MM.1S (cell line): ENCODE measurements at regions not wholly inside any gene's neighbourhood (a gene's known extent, or its start where the extent isn't known, plus 50 kb on each side); places are given as distances from the start of the nearest gene placed in this dataset.

Experiments used
- DNase-seq: peaks from one replicate; pipeline ENCODE4 v3.0.0-alpha.2; 2015
- H2AFZ ChIP-seq: fragments of 300-600 bp; sonication (generic); 2 replicates; pipeline ENCODE4 v1.6.0; 2016; ENCODE audit warnings: antibody characterized with exemption, low read length
- H3F3A ChIP-seq: fragments of 300-600 bp; sonication (generic); 2 replicates; pipeline ENCODE4 v1.6.1; 2016; ENCODE audit warnings: mild to moderate bottlenecking, antibody characterized with exemption, low read length, moderate library complexity, mixed read lengths; ENCODE audit not compliant: insufficient read depth
- H3K27ac ChIP-seq: fragments of 300-600 bp; sonication (generic); 2 replicates; pipeline ENCODE4 v1.5.1; 2016; ENCODE audit warnings: mild to moderate bottlenecking, low read length
- H3K27me3 ChIP-seq: fragments of 300-600 bp; sonication (generic); replicated peaks from 2 replicates; pipeline ENCODE4 v1.6.0; 2016; ENCODE audit warnings: low read length; ENCODE audit not compliant: insufficient read depth
- H3K36me3 ChIP-seq: fragments of 300-600 bp; sonication (generic); replicated peaks from 2 replicates; pipeline ENCODE4 v1.6.1; 2016; ENCODE audit warnings: mild to moderate bottlenecking, low read length, mixed read lengths; ENCODE audit not compliant: insufficient read depth
- H3K4me1 ChIP-seq: fragments of 300-600 bp; sonication (generic); 2 replicates; pipeline ENCODE4 v1.6.1; 2016; ENCODE audit warnings: low read length, mixed read lengths
- H3K4me2 ChIP-seq: fragments of 300-600 bp; sonication (generic); 2 replicates; pipeline ENCODE4 v1.6.0; 2016; ENCODE audit warnings: low read depth, low read length
- H3K4me3 ChIP-seq: fragments of 300-600 bp; sonication (generic); 2 replicates; pipeline ENCODE4 v1.5.1; 2016; ENCODE audit warnings: low read length, mixed read lengths
- H3K79me2 ChIP-seq: fragments of 300-600 bp; sonication (generic); 2 replicates; pipeline ENCODE4 v1.6.1; 2016; ENCODE audit warnings: mixed run types, low read length, mixed read lengths
- H3K9ac ChIP-seq: fragments of 300-600 bp; sonication (generic); 2 replicates; pipeline ENCODE4 v1.6.1; 2016; ENCODE audit warnings: low read length, mixed read lengths
- H3K9me2 ChIP-seq: fragments of 300-600 bp; sonication (generic); replicated peaks from 2 replicates; pipeline ENCODE4 v1.6.1; 2016; ENCODE audit warnings: mild to moderate bottlenecking, low read length, mixed read lengths; ENCODE audit not compliant: insufficient read depth
- H3K9me3 ChIP-seq: fragments of 300-600 bp; sonication (generic); replicated peaks from 2 replicates; pipeline ENCODE4 v1.6.1; 2016; ENCODE audit warnings: mild to moderate bottlenecking, low read length, mixed read lengths; ENCODE audit not compliant: insufficient read depth
- H4K20me1 ChIP-seq: fragments of 300-600 bp; sonication (generic); 2 replicates; pipeline ENCODE4 v1.6.1; 2016; ENCODE audit warnings: mild to moderate bottlenecking, low read length, moderate library complexity, mixed read lengths; ENCODE audit not compliant: insufficient read depth
- CTCF ChIP-seq: fragments of 300-600 bp; sonication (generic); IDR thresholded peaks from 2 replicates; pipeline ENCODE4 v1.5.1; 2016; ENCODE audit warnings: antibody characterized with exemption, low read length, mixed read lengths
- EZH2 ChIP-seq: fragments of 300-600 bp; sonication (generic); optimal IDR thresholded peaks from 2 replicates; pipeline ENCODE3; 2017; ENCODE audit warnings: low read depth, mild to moderate bottlenecking, antibody characterized with exemption, low read length, mixed read lengths
- EZH2phosphoT487 ChIP-seq: fragments of 300-600 bp; sonication (generic); IDR thresholded peaks from 2 replicates; pipeline ENCODE4 v1.6.1; 2018; ENCODE audit warnings: antibody characterized with exemption, low read length

GRCh38 chr3:198107840-198108734, 148.1 kb downstream of the LMLN start:
- TF ChIP-seq EZH2 (no peak), CTCF (no peak), EZH2phosphoT487 (no peak)
- H3K4me1 ChIP-seq, result peaks cover 18% of the 10 kb centered on the region
- H3K4me3 ChIP-seq, result no peak overlapping the region
- no peak overlapping the region for H3K9ac ChIP-seq
- no peak for DNase-seq
- no peaks in the 10 kb centered on the region for H3K27me3 ChIP-seq
- H3K27ac ChIP-seq, result no peak overlapping the region
- H3K79me2 ChIP-seq, result no peaks in the 10 kb centered on the region
- H3K9me2 ChIP-seq, result no peaks in the 10 kb centered on the region
- no peak overlapping the region for H3K4me2 ChIP-seq
- H4K20me1 ChIP-seq, result no peaks in the 10 kb centered on the region
- no peaks in the 10 kb centered on the region for H3K9me3 ChIP-seq
- H2AFZ ChIP-seq, result no peak overlapping the region
- H3K36me3 ChIP-seq, result no peaks in the 10 kb centered on the region
- H3F3A ChIP-seq, result peaks cover 10% of the 10 kb centered on the region

- Histone ChIP-seq H3K4me2 (no peak overlapping the region), H3F3A (peaks cover 10% of the 10 kb centered on the region), H3K9ac (no peak overlapping the region), H3K36me3 (no peaks in the 10 kb centered on the region), H3K4me3 (no peak overlapping the region), H3K27ac (no peak overlapping the region), H2AFZ (no peak overlapping the region), H4K20me1 (no peaks in the 10 kb centered on the region), H3K4me1 (peaks cover 18% of the 10 kb centered on the region), H3K27me3 (no peaks in the 10 kb centered on the region), H3K9me3 (no peaks in the 10 kb centered on the region), H3K79me2 (no peaks in the 10 kb centered on the region), H3K9me2 (no peaks in the 10 kb centered on the region)
- DNase-seq, result no peak
- no peak for TF ChIP-seq CTCF
- TF ChIP-seq EZH2, result no peak
- TF ChIP-seq EZH2phosphoT487, result no peak
Measured at GRCh38 chr3:198109883-198110282, 149.9 kb downstream of the LMLN start.

- no peaks in the 10 kb centered on the region for H3K27me3 ChIP-seq
- H3K79me2 ChIP-seq, result no peaks in the 10 kb centered on the region
- no peaks in the 10 kb centered on the region for H3K9me3 ChIP-seq
- no peak overlapping the region for H2AFZ ChIP-seq
- H3K9me2 ChIP-seq, result no peaks in the 10 kb centered on the region
- DNase-seq, result no peak
- no peak overlapping the region for H3K27ac ChIP-seq
- no peaks in the 10 kb centered on the region for H3K36me3 ChIP-seq
- no peak for TF ChIP-seq EZH2
- no peak for TF ChIP-seq CTCF
- TF ChIP-seq EZH2phosphoT487, result no peak
- no peak overlapping the region for H3K9ac ChIP-seq
- H3F3A ChIP-seq, result no peaks in the 10 kb centered on the region
- H3K4me3 ChIP-seq, result no peak overlapping the region
- peaks cover 11% of the 10 kb centered on the region for H3K4me1 ChIP-seq
- H4K20me1 ChIP-seq, result no peaks in the 10 kb centered on the region
- no peak overlapping the region for H3K4me2 ChIP-seq
Measured at GRCh38 chr3:198112031-198112430, 152.0 kb downstream of the LMLN start.
